Loucy (cell line): ENCODE measurements at regions not wholly inside any gene's neighbourhood (a gene's known extent, or its start where the extent isn't known, plus 50 kb on each side); places are given as distances from the start of the nearest gene placed in this dataset.

Experiments
- H2AFZ ChIP-seq: fragments of 200-600 bp; sonication (generic); 2 replicates; pipeline ENCODE4 v1.6.0; 2016; ENCODE audit warnings: antibody characterized with exemption, mild to moderate bottlenecking, low read length, moderate library complexity
- H3F3A ChIP-seq: fragments of 200-600 bp; 2 replicates; pipeline ENCODE4 v1.6.0; 2016; ENCODE audit warnings: antibody characterized with exemption, low read depth, mild to moderate bottlenecking
- H3K27me3 ChIP-seq: fragments of 200-600 bp; sonication (generic); 2 replicates; pipeline ENCODE4 v1.6.1; 2014; ENCODE audit warnings: low read length, mild to moderate bottlenecking; ENCODE audit not compliant: insufficient read depth, poor library complexity, severe bottlenecking
- H3K36me3 ChIP-seq: fragments of 200-600 bp; sonication (generic); 2 replicates; pipeline ENCODE4 v1.6.1; 2016; ENCODE audit warnings: low read length; ENCODE audit not compliant: insufficient read depth
- H3K4me1 ChIP-seq: fragments of 200-600 bp; sonication (generic); 2 replicates; pipeline ENCODE4 v1.5.1; 2014; ENCODE audit warnings: low read length, mild to moderate bottlenecking; ENCODE audit not compliant: insufficient read depth, poor library complexity, severe bottlenecking
- H3K4me2 ChIP-seq: fragments of 200-600 bp; sonication (generic); 2 replicates; pipeline ENCODE4 v1.6.0; 2014; ENCODE audit warnings: antibody characterized with exemption, low read length, low read depth, mild to moderate bottlenecking; ENCODE audit not compliant: poor library complexity, severe bottlenecking
- H3K4me3 ChIP-seq: fragments of 200-600 bp; sonication (generic); 2 replicates; pipeline ENCODE4 v1.5.1; 2014; ENCODE audit warnings: low read length, mild to moderate bottlenecking, mixed read lengths; ENCODE audit not compliant: poor library complexity, severe bottlenecking
- H3K79me2 ChIP-seq: fragments of 200-600 bp; sonication (generic); 2 replicates; pipeline ENCODE4 v1.6.1; 2014; ENCODE audit warnings: low read length; ENCODE audit not compliant: insufficient read depth
- H3K9ac ChIP-seq: fragments of 200-600 bp; sonication (generic); 2 replicates; pipeline ENCODE4 v1.6.0; 2014; ENCODE audit warnings: mild to moderate bottlenecking, low read depth, low read length, moderate library complexity; ENCODE audit not compliant: poor library complexity, severe bottlenecking
- H3K9me2 ChIP-seq: fragments of 200-600 bp; sonication (generic); replicated peaks from 2 replicates; pipeline ENCODE4 v1.6.1; 2016; ENCODE audit warnings: low read depth, low read length, mixed read lengths
- H3K9me3 ChIP-seq: fragments of 200-600 bp; sonication (generic); 2 replicates; pipeline ENCODE4 v1.6.1; 2014; ENCODE audit warnings: mild to moderate bottlenecking, antibody characterized with exemption, low read length, low read depth; ENCODE audit not compliant: insufficient read depth
- H4K20me1 ChIP-seq: fragments of 200-600 bp; sonication (generic); 2 replicates; pipeline ENCODE4 v1.6.0; 2014; ENCODE audit warnings: antibody characterized with exemption, low read length, mild to moderate bottlenecking; ENCODE audit not compliant: insufficient read depth, poor library complexity, severe bottlenecking
- EZH2phosphoT487 ChIP-seq: fragments of 200-600 bp; IDR thresholded peaks from 2 replicates; pipeline ENCODE4 v1.6.1; 2018; ENCODE audit warnings: antibody characterized with exemption, mild to moderate bottlenecking, moderate library complexity, borderline replicate concordance
- TF ChIP-seq, protein P1 (sequence below): fragments of 200-600 bp; sonication (generic); conservative IDR thresholded peaks from 2 replicates; pipeline ENCODE4 v1.5.1; 2014; ENCODE audit warnings: mild to moderate bottlenecking, antibody characterized with exemption, low read length

DNA sequence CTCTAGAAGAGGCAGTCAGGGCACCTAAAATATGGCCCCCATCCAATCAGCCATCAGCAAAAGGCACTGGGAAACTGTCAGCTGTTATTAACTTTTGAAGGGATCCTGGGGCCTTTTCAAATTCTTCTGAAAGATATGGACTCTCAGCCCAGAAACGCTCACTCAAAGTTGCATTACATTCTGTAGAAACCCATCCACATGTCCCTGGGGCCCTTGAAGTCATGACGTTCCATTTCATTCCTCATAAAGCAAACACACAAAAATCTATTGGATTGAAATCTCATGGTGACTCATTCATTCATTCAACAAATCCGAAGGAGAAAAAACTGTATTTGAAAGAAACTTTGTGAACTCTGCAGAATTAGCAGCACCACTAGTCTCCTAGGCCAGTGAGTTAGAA is 215.3 kb downstream of the C16orf95 start:
- no peaks in the 10 kb centered on the region for H4K20me1 ChIP-seq
- H2AFZ ChIP-seq, result no peak overlapping the region
- no peaks in the 10 kb centered on the region for H3F3A ChIP-seq
- H3K79me2 ChIP-seq, result no peaks in the 10 kb centered on the region
- H3K9me2 ChIP-seq, result no peaks in the 10 kb centered on the region
- no peak overlapping the region for H3K4me3 ChIP-seq
- H3K4me2 ChIP-seq, result no peak overlapping the region
- TF ChIP-seq, protein P1, sequence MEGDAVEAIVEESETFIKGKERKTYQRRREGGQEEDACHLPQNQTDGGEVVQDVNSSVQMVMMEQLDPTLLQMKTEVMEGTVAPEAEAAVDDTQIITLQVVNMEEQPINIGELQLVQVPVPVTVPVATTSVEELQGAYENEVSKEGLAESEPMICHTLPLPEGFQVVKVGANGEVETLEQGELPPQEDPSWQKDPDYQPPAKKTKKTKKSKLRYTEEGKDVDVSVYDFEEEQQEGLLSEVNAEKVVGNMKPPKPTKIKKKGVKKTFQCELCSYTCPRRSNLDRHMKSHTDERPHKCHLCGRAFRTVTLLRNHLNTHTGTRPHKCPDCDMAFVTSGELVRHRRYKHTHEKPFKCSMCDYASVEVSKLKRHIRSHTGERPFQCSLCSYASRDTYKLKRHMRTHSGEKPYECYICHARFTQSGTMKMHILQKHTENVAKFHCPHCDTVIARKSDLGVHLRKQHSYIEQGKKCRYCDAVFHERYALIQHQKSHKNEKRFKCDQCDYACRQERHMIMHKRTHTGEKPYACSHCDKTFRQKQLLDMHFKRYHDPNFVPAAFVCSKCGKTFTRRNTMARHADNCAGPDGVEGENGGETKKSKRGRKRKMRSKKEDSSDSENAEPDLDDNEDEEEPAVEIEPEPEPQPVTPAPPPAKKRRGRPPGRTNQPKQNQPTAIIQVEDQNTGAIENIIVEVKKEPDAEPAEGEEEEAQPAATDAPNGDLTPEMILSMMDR, result no peak
- TF ChIP-seq EZH2phosphoT487, result no peak
- no peak overlapping the region for H3K9ac ChIP-seq
- H3K27me3 ChIP-seq, result no peaks in the 10 kb centered on the region
- 0 out of 2 replicates have a peak, but pooled peaks cover 2% of the 10 kb centered on the region for H3K9me3 ChIP-seq
- no peaks in the 10 kb centered on the region for H3K4me1 ChIP-seq
- no peaks in the 10 kb centered on the region for H3K36me3 ChIP-seq

DNA sequence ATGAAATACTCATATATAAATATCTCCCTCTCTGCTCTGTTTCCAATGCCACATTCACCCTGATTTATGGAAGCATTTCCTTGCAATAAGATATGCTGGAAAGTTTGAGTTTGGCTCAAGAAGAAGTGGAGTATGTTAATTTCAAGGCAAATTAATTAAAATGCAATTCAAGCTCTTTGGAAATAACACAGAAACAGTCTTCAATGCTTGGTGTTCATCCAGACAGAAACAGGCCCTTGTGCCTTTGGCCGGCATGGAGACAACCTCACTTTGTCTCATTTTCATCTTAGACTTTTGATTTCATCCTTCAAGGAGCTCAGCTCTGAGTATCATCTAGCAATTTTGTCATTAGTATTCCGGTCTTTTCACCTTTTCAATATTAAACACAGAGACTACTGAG is 210.0 kb downstream of the C16orf95 start:
- H3K9ac ChIP-seq, result no peak overlapping the region
- H3K4me3 ChIP-seq, result no peak overlapping the region
- H4K20me1 ChIP-seq, result no peaks in the 10 kb centered on the region
- H3K9me2 ChIP-seq, result no peaks in the 10 kb centered on the region
- no peaks in the 10 kb centered on the region for H3K27me3 ChIP-seq
- TF ChIP-seq, protein P1, result no peak
- TF ChIP-seq EZH2phosphoT487, result no peak
- no peaks in the 10 kb centered on the region for H3K36me3 ChIP-seq
- no peak overlapping the region for H3K4me2 ChIP-seq
- no peak overlapping the region for H2AFZ ChIP-seq
- no peaks in the 10 kb centered on the region for H3K79me2 ChIP-seq
- no peaks in the 10 kb centered on the region for H3F3A ChIP-seq
- H3K4me1 ChIP-seq, result no peaks in the 10 kb centered on the region
- H3K9me3 ChIP-seq, result 0 out of 2 replicates have a peak, but pooled peaks cover 2% of the 10 kb centered on the region

DNA sequence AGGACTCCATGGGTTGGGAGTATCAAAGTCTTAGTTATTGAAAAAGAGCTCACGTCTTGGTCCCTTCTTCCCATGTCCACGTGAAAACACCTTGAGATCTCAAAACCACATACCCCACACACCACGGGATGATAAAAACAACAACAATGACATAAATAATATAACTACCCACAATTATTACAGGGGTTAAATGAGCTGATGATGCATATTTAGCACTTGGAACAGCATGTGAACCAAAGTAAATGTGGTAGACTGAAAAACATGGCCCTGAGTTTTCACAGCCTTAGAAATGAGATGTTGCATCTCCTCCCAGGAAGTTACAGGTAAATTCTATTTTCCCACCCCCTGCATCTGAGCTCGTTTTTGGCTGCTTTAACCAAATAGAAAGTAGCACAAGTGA is 208.9 kb downstream of the C16orf95 start:
- Histone ChIP-seq H3K9me3 (0 out of 2 replicates have a peak, but pooled peaks cover 2% of the 10 kb centered on the region), H3K4me2 (no peak overlapping the region), H3K9ac (no peak overlapping the region), H3K9me2 (no peaks in the 10 kb centered on the region), H3K27me3 (no peaks in the 10 kb centered on the region), H3F3A (no peaks in the 10 kb centered on the region), H3K4me1 (no peaks in the 10 kb centered on the region), H3K4me3 (no peak overlapping the region), H3K36me3 (no peaks in the 10 kb centered on the region), H4K20me1 (no peaks in the 10 kb centered on the region), H3K79me2 (no peaks in the 10 kb centered on the region), H2AFZ (no peak overlapping the region)
- TF ChIP-seq, protein P1, result no peak
- TF ChIP-seq EZH2phosphoT487, result no peak
